Tibial artery (tissue), 4 donors: ENCODE measurements at regions not wholly inside any gene's neighbourhood (a gene's known extent, or its start where the extent isn't known, plus 50 kb on each side); places are given as distances from the start of the nearest gene placed in this dataset.

Experiments
- DNase-seq, 2 donors: peaks; one replicate each; pipeline ENCODE4 v3.0.0-alpha.2; 2019
- H3K27ac ChIP-seq, 2 donors: fragments of 200-600 bp; sonication (generic) in 1 of 2; 1 replicate in 1 of 2; 2 replicates in 1 of 2; pipeline ENCODE4 v1.5.1; 2018 to 2019; ENCODE audit warnings: mild to moderate bottlenecking in 1 of 2
- H3K27me3 ChIP-seq, 2 donors: fragments of 200-600 bp; sonication (generic) in 1 of 2; one replicate each; pipeline versions ENCODE4 v1.5.1 to v1.6.0; 2016 to 2019
- H3K36me3 ChIP-seq, 3 donors: fragments of 200-600 bp; sonication (generic) in 2 of 3; one replicate each; pipeline ENCODE4 v1.5.1; 2016 to 2019; ENCODE audit warnings: mild to moderate bottlenecking in 2 of 3
- H3K4me1 ChIP-seq, 4 donors: fragments of 200-600 bp; sonication (generic) in 2 of 4; 1 replicate in 3 of 4; 2 replicates in 1 of 4; pipeline ENCODE4 v1.5.1; 2016 to 2019
- H3K4me3 ChIP-seq, 2 donors: fragments of 200-600 bp; sonication (generic) in 1 of 2; 1 replicate in 1 of 2; 2 replicates in 1 of 2; pipeline ENCODE4 v1.5.1; 2018 to 2019; ENCODE audit warnings: mild to moderate bottlenecking in 2 of 2
- H3K9me3 ChIP-seq, 3 donors: fragments of 200-600 bp; sonication (generic) in 1 of 3; one replicate each; pipeline ENCODE4 v1.5.1; 2016 to 2019
- CTCF ChIP-seq, 2 experiments: fragments of 200-600 bp in 1 of 2; fragments of 450-650 bp in 1 of 2; IDR thresholded peaks; one replicate each; pipeline ENCODE4 v1.5.1; 2017 to 2019; ENCODE audit warnings: antibody characterized with exemption in 2 of 2, mild to moderate bottlenecking in 1 of 2, moderate library complexity in 1 of 2
- intact Hi-C: fragments of 100-400 bp; cut with DNase I; formaldehyde crosslinking; loops from one replicate; pipeline ENCODE4 v1.15.0; 2023; ENCODE audit warnings: low total_unique reads

GRCh38 chr9:88215196-88216125, 77.2 kb upstream of the SPATA31C2 start:
- TF ChIP-seq CTCF (IDR thresholded peaks at IDR 0.05) = no peak

GRCh38 chr9:88202321-88202720, 64.0 kb upstream of the SPATA31C2 start:
- no peak for DNase-seq
- peaks cover 0 to 14% (median 0%) of the 10 kb centered on the region in 4 donors for H3K4me1 ChIP-seq
- TF ChIP-seq CTCF (IDR thresholded peaks at IDR 0.05) = no peak
- H3K4me3 ChIP-seq = no peak overlapping the region
- no peak overlapping the region for H3K27ac ChIP-seq
- no peaks in the 10 kb centered on the region for H3K36me3 ChIP-seq
- intact Hi-C loops = no loop called here
- no peaks in the 10 kb centered on the region for H3K9me3 ChIP-seq
- no peaks in the 10 kb centered on the region for H3K27me3 ChIP-seq

More at GRCh38 chr9:88215196-88216125, 77.2 kb upstream of the SPATA31C2 start:
- H3K27me3 ChIP-seq = no peaks in the 10 kb centered on the region
- peak overlapping the region in 1 of 2 donors; percentile 13 for H3K27ac ChIP-seq
- no peaks in the 10 kb centered on the region for H3K9me3 ChIP-seq
- no peak overlapping the region for H3K4me3 ChIP-seq
- no peaks in the 10 kb centered on the region for H3K36me3 ChIP-seq
- intact Hi-C loops = no loop called here
- peaks cover 0 to 17% (median 2%) of the 10 kb centered on the region in 4 donors for H3K4me1 ChIP-seq
- no peak for DNase-seq

- Histone ChIP-seq H3K4me1 (peaks cover 0 to 42% (median 2%) of the 10 kb centered on the region in 4 donors), H3K27me3 (no peaks in the 10 kb centered on the region), H3K4me3 (peak overlapping the region; percentile 37 to 39), H3K9me3 (no peaks in the 10 kb centered on the region), H3K27ac (peak overlapping the region; percentile 14 to 66), H3K36me3 (no peaks in the 10 kb centered on the region)
- TF ChIP-seq CTCF (IDR thresholded peaks at IDR 0.05) = no peak
- intact Hi-C loops = no loop called here
- peak in 1 of 2 donors; percentile 43 for DNase-seq
Measured at GRCh38 chr9:88198341-88198807, 60.1 kb upstream of the SPATA31C2 start.

GRCh38 chr9:88197781-88198340, 59.6 kb upstream of the SPATA31C2 start:
- peak overlapping the region; percentile 37 to 39 for H3K4me3 ChIP-seq
- no peak for DNase-seq
- no peaks in the 10 kb centered on the region for H3K27me3 ChIP-seq
- no peak for TF ChIP-seq CTCF (IDR thresholded peaks at IDR 0.05)
- H3K36me3 ChIP-seq = no peaks in the 10 kb centered on the region
- no peaks in the 10 kb centered on the region for H3K9me3 ChIP-seq
- peaks cover 0 to 48% (median 2%) of the 10 kb centered on the region in 4 donors for H3K4me1 ChIP-seq
- peak overlapping the region; percentile 14 to 66 for H3K27ac ChIP-seq
- intact Hi-C loops = no loop called here

- Histone ChIP-seq H3K9me3 (no peaks in the 10 kb centered on the region), H3K36me3 (no peaks in the 10 kb centered on the region), H3K4me1 (peaks cover 0 to 52% (median 2%) of the 10 kb centered on the region in 4 donors), H3K4me3 (no peak overlapping the region), H3K27me3 (no peaks in the 10 kb centered on the region), H3K27ac (peak overlapping the region in 1 of 2 donors; percentile 66)
- DNase-seq = peak in 1 of 2 donors; percentile 35
- no peak for TF ChIP-seq CTCF (IDR thresholded peaks at IDR 0.05)
- intact Hi-C loops = no loop called here
Measured at GRCh38 chr9:88197016-88197415, 58.7 kb upstream of the SPATA31C2 start.
